HG03066 (cell line): ENCODE measurements at regions not wholly inside any gene's neighbourhood (a gene's known extent, or its start where the extent isn't known, plus 50 kb on each side); places are given as distances from the start of the nearest gene placed in this dataset.

ENCODE experiments used
- ATAC-seq: cut with Tn5 transposase; IDR thresholded peaks from one replicate; pipeline ENCODE4 v1.9.1; 2021; ENCODE audit warnings: low read depth; ENCODE audit not compliant: unreplicated experiment

GRCh38 chr12:67370979-67371378 lies 101.8 kb downstream of the CAND1 start:
- no peak for ATAC-seq

GRCh38 chr12:67377021-67377420 lies 107.9 kb downstream of the CAND1 start:
- no peak for ATAC-seq

DNA sequence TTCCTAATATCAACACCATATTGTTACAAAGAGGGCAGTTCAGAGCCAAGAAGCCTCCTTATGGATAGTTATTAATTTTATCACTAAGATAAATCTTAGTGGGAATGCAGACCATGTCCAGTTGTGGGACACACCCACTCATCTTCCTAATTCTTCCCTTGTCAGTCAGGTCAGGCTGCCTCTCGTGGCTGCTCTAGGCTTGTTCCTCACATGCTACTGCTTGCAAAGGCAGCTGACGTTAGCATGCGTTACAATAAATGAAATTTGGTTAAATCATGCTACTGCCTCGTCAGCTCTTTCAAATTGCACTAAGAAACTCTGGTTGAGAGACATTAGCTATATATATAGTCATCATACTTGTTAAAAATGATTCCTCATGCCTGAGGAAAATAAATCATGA lies 108.4 kb downstream of the CAND1 start:
- ATAC-seq, result no peak

DNA sequence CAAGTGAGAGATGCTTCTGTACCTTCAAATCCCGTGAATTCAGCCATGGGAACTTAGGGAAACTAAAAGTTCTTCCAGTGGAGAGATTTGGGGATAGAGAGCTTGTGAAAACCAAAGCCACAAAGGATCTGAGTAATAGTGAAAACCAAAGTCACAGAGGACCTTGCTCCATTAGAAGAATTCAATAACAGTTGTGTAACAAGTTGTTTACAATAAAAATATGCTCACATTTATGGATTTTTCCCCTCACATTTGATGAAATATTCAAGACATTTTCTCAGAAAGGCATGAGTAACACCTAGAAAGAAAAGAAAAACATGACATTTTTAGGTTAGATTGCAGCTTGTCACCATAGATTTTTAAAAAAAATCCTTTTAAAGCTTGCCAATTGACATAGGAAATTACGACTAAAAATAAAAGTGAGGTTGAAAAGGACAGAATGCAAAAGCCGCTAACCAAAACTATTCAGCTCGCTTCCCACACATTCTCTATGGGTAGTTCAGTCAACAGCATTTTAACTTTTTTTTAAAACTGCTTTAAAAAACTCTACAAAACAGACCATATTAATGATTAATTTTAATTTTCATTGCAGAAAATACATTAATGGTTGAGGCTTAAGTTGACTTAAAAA lies 113.2 kb downstream of the CAND1 start:
- no peak for ATAC-seq

DNA sequence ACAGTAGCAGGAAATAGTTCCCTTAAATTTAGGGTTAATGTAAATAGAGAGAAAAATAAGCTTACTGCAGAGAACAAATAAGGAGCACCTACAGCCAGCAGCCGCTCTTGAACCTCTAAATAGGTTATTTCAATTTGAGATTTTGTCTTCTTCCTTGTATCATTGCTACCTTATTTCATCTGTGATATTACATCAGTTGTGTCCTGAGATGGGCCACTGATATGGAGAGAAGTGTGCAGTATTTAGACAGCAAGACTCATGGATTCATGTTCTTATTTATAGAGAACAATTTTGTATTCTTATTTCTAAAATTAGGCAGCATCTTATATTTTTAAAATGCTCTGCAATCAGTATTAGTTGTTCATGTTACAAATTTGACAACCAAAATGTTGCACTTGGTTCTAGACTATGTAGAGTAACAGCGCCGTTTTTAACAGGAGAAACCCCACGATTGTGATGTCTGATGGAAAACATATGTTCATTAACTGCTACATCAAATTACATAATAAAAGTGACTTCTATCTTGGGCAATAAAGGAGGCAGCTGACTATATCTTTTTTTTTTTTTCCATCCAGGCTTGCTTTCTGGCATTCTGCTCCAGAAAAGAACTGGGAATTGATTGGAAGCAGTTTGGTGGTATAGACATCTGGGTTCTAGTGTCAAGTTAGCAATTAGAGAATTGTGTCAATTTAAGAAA lies 117.9 kb downstream of the CAND1 start:
- ATAC-seq, result no peak

DNA sequence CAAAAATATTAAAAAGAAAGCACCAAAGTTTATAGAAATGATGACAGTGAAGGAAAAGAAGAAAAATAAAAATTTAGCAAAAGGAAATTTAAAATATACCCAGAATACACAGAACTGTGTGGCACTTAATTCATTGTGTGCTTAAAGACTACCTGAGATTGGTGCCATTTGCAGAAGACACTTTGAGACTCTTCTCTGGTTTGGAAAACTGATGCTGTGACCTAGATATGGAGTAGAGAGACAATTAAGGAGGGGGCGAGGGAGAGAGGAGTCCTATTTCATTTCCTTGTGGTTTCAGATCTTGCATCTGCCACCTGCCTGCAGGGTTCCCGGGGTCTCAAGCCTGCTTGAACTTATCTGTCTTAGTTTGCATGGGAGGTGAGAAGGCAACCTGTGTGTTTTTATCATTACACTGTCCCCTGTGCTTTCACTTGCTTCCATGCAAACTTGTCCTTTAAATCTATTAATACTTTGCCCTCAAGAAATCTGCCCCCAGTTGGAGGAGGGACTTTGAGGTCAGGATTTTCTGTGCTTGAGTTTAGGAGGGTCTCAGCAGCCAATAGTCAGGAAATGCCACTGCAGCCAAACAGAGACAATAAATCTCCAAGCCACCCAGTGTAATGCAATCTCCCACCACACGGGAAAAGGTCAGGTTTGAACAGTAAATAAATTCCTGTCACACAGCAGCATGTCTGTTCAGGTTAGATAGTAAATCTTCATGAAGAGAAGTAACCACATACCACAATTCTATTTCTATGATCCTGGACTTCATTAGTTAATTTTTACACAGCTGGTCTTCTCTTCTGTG lies 119.4 kb downstream of the CAND1 start:
- ATAC-seq, result no peak

GRCh38 chr12:67390273-67390672 lies 121.1 kb downstream of the CAND1 start:
- no peak for ATAC-seq

DNA sequence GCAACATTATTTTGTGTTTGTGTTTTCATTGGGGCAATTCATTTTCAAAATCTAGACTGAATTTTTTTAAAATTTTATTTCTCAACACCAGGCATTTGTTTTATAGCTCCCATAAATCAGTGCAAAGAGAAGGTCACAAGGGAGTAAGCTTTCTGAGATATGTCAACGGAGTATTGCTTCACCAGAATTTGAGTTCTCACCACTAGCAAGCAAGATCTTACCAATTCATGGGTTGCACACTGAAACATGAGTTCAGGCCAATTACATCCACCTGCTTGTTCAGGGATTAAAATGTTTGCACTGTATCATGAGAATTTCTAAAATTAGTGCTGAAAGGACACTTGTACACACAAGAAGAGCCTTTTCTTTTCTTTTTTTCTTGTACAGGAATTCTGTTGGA lies 121.9 kb downstream of the CAND1 start:
- ATAC-seq, result no peak

DNA sequence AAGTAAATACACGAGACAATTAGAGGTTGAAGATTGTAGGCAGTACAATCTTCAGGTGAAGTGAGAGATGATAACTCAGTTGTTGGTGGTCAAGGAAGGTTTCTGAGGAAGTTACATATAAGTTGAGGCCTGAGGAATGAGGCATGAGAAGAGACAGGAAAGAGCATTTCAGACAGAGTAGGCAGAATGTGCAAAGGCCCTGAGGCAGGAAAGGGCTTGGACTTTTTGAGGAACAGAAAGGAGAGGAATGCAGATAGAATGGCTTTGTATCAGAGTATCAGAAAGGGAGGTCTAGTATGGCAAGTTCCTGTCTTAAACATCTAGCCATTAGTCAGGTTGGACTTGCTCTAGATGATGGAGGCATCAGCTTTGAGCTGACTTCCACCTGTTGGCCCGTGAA lies 122.5 kb downstream of the CAND1 start:
- no peak for ATAC-seq

- ATAC-seq, result no peak
Observed at GRCh38 chr12:67394550-67394949, 125.4 kb downstream of the CAND1 start.

DNA sequence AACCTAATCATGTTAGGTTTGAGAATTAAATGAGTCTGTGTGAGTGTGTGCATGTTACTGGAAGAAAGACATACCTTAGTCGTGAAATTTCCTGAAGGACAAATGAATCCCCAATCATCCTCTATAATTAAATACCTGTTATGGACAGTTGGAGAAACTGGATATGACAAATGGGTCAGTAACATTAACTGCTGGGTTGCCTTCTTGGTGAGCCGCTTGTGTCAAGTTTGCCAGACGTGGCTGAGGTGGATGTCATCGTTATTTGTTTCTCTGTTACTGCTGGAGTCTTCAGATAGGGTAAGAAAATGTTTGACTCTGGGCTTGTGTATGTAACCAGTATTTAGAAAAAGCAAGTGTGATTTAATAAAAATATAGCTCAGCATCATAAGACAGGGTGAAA lies 131.6 kb downstream of the CAND1 start:
- ATAC-seq, result no peak

GRCh38 chr12:67410246-67410645 lies 141.1 kb downstream of the CAND1 start:
- no peak for ATAC-seq

DNA sequence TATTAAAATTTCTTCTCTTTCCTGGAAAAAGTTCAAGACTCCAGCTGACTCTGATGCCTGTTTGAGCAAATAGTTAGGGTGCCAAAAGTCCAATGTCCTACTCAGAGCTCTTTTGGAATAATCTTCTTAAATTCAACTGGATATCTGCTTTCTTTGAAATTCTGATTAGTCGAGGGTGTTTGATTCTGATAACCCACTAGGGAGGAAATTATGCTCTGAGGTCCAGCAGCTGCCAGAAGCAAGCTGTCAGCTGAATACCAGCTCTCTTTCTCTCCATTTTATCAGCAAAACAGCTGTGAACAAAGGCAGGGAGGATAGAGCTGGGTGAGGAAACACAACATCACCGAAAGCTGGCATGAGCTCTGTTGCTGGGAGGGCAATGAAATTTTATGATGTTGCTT lies 141.5 kb downstream of the CAND1 start:
- ATAC-seq, result no peak

DNA sequence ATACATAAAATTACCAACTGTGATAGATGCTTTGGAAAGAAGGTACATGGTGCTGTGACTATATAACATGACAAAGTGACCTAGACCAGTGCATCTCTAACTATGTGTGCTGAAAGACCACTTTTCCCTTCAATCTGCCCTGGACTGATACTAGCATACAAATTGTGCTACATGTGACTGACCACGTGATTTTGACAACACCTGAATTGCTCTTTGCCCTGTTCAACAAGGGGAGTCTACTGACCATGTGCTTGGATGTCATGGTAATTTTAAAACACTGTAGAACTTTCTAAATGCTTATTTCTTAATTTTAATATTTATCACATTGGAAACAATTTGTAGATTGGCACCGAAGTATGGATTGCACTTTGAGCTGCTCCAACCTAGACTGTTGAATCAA lies 142.4 kb downstream of the CAND1 start:
- ATAC-seq, result no peak

DNA sequence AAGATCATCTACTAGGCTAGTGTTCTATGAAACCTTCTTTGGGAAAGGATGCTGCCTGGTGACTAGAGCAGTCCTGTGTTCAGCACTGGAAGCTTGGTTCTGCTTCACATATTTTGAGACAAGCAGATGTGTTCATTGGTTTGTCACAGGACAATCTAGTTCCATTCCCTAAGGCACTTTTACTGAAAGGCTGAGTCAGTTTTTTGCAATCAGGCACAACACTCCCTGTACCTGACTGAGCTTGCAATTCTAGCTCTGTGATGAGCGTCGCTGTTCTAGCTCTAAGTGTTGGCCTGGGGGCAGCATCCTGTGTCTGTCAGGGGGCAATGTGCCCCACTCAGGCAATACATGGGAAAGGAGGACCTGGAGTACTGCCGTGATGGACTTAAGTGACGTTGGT lies 144.4 kb downstream of the CAND1 start:
- ATAC-seq, result no peak

DNA sequence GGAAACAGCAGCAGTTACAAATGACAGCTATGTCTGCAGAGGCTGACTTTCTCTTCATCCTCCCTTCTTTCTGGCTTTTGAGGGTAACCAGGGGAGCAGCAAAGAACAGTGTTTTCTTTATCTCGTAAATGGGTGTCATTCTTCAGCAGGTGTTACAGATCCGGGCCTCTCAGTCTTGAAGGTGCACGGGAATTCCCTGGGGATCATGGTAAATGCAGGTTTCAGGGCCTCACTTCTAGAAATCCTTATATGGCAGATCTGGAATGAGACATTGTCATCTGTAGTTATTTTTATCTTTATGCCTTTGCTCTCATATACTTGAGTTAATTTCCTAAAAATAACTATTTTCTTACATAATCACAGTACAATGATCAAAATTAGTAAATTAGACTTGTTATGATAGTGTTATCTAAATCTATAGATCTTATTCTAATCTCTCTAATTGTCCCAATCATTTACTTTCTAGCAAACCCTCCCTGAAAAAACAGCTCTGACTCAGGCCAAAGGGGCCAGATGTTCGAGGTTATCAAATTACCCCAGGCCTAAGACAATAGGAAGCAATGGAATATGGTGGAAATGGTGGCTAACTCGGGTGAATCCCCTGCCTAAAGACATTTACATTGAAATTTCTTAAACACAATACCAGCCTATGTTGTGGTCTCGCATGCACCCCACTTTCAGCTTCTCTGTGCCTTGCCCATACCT lies 145.0 kb downstream of the CAND1 start:
- ATAC-seq, result no peak

- no peak for ATAC-seq
Observed at GRCh38 chr12:67415473-67415872, 146.3 kb downstream of the CAND1 start.

DNA sequence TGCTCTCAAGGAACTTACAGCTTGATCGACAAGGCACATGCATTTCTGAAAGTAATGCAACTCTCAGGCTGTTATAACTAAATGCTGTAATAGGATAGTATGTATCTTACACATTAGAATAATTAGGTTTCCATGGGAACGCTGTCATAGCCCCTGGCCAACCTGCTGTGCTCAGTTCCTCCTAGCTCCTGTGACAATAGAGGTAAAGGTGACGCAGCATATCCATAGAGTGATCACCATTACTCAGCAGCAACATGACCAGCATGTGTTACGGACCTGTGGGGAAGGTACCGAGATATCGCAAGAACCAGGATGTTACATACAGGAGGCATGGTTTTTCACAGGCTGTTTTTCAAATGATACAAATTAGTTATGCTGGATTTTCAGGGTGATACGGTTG lies 150.7 kb downstream of the CAND1 start:
- no peak for ATAC-seq

DNA sequence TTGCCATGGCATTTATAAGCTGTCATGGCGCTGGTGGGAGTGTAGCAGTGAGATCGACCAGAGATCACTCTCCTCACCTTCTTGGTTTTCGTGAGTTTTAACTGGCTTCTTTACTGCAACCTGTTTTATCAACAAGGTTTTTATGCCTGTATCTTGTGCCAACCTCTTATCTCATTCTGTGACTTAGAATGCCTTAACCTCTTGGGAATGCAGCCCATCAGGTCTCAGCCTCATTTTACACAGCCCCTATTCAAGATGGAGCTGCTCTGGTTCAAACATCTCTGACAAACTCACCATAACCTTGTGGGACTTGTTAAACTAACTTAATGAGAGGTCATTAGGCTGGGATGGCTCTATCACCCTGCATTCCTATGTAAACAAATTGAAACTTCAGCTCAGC lies 151.3 kb downstream of the CAND1 start:
- ATAC-seq, result no peak

GRCh38 chr12:67422081-67422480 lies 152.9 kb downstream of the CAND1 start:
- no peak for ATAC-seq

DNA sequence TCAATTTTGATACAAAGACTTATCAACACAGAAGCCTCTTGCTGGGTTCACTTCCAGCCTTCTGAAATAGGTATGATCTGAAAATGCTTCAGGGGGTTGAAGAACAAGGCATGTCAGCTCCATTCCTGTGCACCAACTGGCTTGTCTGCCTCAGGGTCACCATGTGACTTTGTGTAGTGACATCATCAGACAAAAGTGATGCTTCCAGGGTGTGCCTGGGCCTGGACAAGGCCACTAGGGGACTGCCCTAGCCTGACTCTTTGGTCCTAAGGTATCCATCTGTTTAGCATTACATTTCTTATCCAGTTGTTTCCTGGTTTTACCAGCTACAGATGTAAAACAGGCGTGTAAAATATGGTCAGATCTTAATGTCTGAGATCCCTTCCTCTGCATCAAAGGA lies 155.6 kb downstream of the CAND1 start:
- ATAC-seq, result no peak
